Loucy (cell line): ENCODE measurements at regions not wholly inside any gene's neighbourhood (a gene's known extent, or its start where the extent isn't known, plus 50 kb on each side); places are given as distances from the start of the nearest gene placed in this dataset.

ENCODE experiments used
- EZH2phosphoT487 ChIP-seq: fragments of 200-600 bp; IDR thresholded peaks from 2 replicates; pipeline ENCODE4 v1.6.1; 2018; ENCODE audit warnings: antibody characterized with exemption, mild to moderate bottlenecking, moderate library complexity, borderline replicate concordance
- TF ChIP-seq, protein P1 (sequence below): fragments of 200-600 bp; sonication (generic); conservative IDR thresholded peaks from 2 replicates; pipeline ENCODE4 v1.5.1; 2014; ENCODE audit warnings: mild to moderate bottlenecking, antibody characterized with exemption, low read length

DNA sequence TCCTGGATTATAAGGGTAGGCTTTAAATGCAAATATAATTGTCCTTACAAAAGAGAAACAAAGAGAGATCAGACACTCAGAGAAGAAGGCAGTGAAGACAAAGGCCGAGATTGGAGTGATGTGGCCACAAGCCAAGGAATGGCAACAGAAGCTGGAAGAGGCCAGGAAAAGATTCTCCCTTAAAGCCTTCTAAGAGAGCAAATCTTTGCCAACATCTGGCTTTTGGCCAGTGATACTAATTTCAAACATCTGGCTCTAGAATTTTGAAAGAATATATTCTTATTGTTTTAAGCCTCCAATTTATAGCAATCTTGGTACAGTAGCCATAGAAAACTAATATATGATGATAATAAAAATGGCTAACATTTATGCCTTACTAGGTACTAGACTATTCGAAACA, 615.8 kb upstream of the ZNF385D start:
- TF ChIP-seq, protein P1, sequence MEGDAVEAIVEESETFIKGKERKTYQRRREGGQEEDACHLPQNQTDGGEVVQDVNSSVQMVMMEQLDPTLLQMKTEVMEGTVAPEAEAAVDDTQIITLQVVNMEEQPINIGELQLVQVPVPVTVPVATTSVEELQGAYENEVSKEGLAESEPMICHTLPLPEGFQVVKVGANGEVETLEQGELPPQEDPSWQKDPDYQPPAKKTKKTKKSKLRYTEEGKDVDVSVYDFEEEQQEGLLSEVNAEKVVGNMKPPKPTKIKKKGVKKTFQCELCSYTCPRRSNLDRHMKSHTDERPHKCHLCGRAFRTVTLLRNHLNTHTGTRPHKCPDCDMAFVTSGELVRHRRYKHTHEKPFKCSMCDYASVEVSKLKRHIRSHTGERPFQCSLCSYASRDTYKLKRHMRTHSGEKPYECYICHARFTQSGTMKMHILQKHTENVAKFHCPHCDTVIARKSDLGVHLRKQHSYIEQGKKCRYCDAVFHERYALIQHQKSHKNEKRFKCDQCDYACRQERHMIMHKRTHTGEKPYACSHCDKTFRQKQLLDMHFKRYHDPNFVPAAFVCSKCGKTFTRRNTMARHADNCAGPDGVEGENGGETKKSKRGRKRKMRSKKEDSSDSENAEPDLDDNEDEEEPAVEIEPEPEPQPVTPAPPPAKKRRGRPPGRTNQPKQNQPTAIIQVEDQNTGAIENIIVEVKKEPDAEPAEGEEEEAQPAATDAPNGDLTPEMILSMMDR: no peak
- TF ChIP-seq EZH2phosphoT487: no peak
